ES-I3 (cell line): ENCODE measurements at regions not wholly inside any gene's neighbourhood (a gene's known extent, or its start where the extent isn't known, plus 50 kb on each side); places are given as distances from the start of the nearest gene placed in this dataset.

Source experiments
- H3K36me3 ChIP-seq: 2 replicates; pipeline ENCODE4 v1.6.1; 2013; ENCODE audit warnings: mild to moderate bottlenecking, low read length, control low read depth, moderate library complexity; ENCODE audit not compliant: insufficient read depth
- H3K4me1 ChIP-seq: 2 replicates; pipeline ENCODE4 v1.6.1; 2013; ENCODE audit warnings: mild to moderate bottlenecking, control low read depth, low read length; ENCODE audit not compliant: insufficient read depth
- H3K9ac ChIP-seq: 2 replicates; pipeline ENCODE4 v1.6.1; 2013; ENCODE audit warnings: low read depth, mild to moderate bottlenecking, low read length, moderate library complexity
- H3K9me3 ChIP-seq: 2 replicates; pipeline ENCODE4 v1.6.1; 2013; ENCODE audit warnings: mild to moderate bottlenecking, low read length, moderate library complexity; ENCODE audit not compliant: control insufficient read depth, insufficient read depth

DNA sequence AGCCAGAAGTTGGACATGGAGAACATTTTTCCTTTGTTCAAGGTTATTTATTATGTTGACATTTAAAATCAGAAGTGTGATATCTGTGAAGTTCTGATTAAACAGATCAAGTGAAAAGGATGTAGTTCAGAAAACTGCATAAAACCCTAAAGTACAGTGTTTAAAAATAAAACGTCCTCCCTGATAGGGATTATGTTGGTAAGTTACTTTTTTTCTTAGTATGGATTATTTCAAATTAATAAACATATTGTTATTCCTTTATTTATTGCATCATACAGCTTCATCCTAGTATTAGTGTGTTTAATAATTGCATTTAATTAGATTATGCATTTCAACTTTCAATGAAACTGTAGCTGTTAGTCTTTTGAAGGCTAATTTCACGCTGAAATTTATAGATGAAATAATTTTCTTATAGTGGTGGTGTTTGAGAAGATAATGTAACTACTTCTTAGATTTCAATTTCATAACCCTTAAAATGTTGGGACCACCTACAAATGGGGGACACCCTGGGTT, 157.9 kb upstream of the DMRT1 start:
- H3K9me3 ChIP-seq = no peaks in the 10 kb centered on the region
- no peak overlapping the region for H3K9ac ChIP-seq
- H3K36me3 ChIP-seq = peaks cover 4% of the 10 kb centered on the region; the same call in 1 of the 2 replicates
- peaks cover 21% of the 10 kb centered on the region for H3K4me1 ChIP-seq

DNA sequence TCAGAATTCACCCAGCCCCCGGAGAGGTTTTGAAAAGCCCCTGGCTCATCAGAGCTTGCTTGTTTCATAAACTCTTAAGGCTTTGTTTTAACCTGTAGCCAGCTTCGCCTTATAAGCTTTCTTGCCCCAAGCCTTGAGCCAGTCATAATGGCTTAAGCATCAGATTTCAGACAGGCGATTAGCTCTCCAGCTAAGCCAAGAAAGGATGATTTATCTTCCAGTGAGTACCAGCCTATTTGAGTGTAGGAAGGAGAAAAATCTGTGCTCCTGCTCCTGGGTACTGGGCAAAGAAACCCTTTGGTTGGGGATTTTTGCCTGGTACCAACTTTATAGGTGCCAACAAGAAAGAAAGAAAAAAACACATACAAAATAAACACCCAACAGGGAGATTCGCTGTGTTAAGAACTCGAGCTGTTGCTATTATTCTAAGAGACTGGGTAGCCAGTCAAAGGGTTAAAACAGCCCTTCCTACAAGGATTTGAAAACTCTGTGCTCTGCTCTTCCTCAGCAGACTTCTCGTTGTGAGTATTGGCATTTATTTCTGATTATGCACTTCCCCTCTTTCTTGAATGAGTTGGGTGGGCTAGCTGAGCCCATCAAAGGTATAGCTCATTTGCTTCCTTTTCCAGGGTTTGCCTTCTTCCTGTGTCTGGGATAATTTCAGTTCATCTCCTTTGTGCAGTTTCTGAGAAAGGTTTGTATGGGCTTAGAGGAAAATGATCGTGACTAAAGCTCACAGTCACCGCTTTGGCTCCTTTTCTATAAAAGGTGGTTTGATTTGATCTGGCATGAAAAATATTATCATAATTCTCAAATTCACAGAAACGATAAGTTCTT, 157.2 kb upstream of the DMRT1 start:
- Histone ChIP-seq H3K36me3 (peaks cover 4% of the 10 kb centered on the region; the same call in 1 of the 2 replicates), H3K9ac (0 out of 2 replicates have a peak overlapping the region, but pooled peaks have one; percentile 6), H3K4me1 (peaks cover 21% of the 10 kb centered on the region), H3K9me3 (no peaks in the 10 kb centered on the region)

DNA sequence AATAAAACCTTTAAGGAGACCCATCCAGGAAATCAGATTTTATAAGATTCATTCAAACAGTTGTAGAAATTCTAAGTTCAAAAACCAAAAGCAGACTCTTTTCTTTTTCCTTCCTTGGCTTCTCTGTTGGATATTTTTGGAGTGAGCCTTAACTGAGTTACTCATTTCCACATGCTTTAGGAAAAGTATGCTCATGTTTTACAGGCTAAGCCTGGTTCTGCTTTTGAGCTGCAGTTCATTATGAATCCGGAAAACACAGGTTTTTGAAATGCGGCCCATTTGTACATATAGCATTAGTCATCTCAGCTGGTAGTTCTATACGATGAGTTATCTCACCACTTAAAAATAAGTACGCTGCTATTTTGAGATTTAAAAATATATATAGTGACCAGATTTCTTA, 156.6 kb upstream of the DMRT1 start:
- Histone ChIP-seq H3K9ac (no peak overlapping the region), H3K36me3 (peaks cover 4% of the 10 kb centered on the region), H3K9me3 (no peaks in the 10 kb centered on the region), H3K4me1 (peaks cover 21% of the 10 kb centered on the region)

DNA sequence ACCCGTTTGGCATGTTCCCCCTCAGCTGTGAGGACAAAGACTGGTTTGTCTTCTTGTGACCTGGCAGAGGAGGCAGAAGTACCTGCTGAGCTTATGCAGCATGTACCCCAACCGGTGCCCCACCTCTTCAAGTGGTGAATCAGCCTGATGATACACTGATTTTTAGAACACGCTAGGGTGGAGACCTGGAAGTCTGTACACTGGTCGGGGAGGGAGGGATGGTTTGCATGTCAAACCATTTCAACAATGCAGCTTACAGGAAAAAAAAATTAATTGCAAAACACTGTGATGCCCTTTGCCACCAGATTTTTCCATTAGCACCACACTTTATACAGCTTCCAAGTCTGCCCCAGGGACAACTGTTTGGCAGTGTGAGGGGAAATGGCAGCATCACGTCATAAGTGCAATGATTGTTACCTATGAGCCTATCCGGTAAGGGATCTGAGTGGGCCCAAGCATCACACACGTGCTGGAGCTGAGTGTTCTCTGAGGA, 155.1 kb upstream of the DMRT1 start:
- Histone ChIP-seq H3K9ac (no peak overlapping the region), H3K9me3 (no peaks in the 10 kb centered on the region), H3K4me1 (peaks cover 21% of the 10 kb centered on the region), H3K36me3 (peaks cover 4% of the 10 kb centered on the region)

DNA sequence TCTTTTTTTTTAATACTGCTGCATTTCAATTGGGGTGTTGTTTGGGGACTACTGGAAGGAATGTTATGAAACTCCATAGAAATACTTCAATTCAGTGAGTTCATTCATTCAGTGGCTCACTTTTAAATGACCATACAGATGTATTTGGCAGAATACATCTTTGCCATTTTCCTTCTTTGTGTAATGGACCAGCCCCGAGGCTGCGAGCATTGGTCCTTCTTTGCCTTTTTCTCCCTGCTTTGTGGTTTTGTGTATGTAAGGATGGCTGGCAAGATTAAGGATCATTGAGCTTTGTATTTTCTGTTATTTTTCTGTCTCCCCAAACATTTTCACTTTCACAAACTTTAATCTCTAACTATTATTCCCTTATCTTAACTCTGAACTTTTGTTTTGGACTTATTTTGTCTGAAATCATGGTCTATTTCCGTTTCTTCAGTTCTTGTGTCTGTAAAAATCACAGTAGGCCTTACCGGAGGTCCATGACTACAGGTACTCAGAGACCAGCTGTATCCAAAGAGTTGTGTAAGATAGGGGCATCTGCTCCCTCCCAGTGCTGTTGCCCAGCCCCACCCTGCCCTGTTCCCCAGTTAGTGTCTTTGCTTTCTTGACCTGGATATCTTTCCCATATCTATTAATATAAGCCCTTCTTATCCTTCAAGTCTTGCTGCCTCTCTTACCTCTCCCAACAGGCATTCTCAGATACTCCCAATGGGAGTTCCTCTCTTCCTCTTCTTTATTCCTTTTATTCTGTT, 154.3 kb upstream of the DMRT1 start:
- Histone ChIP-seq H3K4me1 (peaks cover 21% of the 10 kb centered on the region), H3K9ac (no peak overlapping the region), H3K9me3 (no peaks in the 10 kb centered on the region), H3K36me3 (peaks cover 4% of the 10 kb centered on the region)

GRCh38 chr9:687994-688393, 153.5 kb upstream of the DMRT1 start:
- Histone ChIP-seq H3K9ac (no peak overlapping the region), H3K4me1 (peaks cover 19% of the 10 kb centered on the region), H3K36me3 (peaks cover 4% of the 10 kb centered on the region), H3K9me3 (no peaks in the 10 kb centered on the region)

- no peaks in the 10 kb centered on the region for H3K9me3 ChIP-seq
- peaks cover 4% of the 10 kb centered on the region for H3K36me3 ChIP-seq
- H3K4me1 ChIP-seq = peaks cover 8% of the 10 kb centered on the region
- H3K9ac ChIP-seq = no peak overlapping the region
Observed at GRCh38 chr9:690517-691111, 150.9 kb upstream of the DMRT1 start.

DNA sequence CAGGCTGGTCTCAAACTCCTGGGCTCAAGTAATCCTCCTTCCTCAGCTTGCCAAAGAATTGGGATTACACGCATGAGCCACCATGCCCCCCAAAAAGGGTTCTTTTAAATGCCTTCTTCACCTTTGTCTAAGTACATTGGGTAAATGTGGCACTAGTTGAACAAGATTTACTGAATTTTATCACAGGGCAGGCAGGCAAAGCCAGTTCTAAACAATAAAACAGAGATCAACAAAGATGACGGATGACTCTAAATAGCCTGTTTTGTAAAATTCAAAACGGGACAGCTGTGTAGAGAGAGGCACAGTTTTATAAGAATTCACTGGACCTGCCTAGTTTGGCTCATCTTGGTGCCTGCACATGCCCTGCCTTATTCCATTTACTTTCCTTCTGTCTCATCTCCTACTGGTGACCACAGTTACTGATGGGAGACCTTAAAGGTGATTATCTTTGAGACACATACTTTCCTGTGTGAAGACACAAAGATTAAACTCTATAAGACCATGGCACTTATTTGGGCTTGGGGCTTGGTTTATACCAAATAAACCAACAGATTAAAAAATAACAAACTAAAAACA, 149.6 kb upstream of the DMRT1 start:
- Histone ChIP-seq H3K9me3 (no peaks in the 10 kb centered on the region), H3K4me1 (peaks cover 13% of the 10 kb centered on the region), H3K9ac (no peak overlapping the region)

DNA sequence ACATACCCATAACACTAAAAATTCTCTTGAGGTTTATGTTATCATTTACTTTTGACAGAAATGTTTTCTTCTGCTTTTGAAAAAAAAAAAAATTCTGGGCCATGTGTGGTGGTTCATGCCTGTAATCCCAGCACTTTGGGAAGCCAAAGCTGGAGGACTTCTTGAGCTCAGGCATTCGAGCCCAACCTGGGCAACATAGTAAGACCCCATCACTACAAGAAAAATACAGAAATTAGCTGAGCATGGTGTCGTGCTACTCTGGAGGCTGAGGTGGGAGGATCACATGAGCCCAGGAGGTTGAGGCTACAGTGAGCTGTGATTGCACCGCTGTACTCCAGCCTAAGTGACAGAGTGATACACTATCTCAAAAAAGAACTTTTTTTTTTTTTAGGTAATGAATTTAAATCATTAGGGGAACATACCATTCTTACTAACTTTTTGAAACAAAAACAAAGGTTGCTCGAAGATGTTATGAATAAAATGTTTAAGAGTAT, 148.8 kb upstream of the DMRT1 start:
- no peak overlapping the region for H3K9ac ChIP-seq
- no peaks in the 10 kb centered on the region; the same call in 1 of the 2 replicates for H3K36me3 ChIP-seq
- no peaks in the 10 kb centered on the region for H3K9me3 ChIP-seq
- H3K4me1 ChIP-seq = peaks cover 13% of the 10 kb centered on the region

More for the DNA sequence above, 149.6 kb upstream of the DMRT1 start:
- H3K36me3 ChIP-seq = no peaks in the 10 kb centered on the region; the same call in 1 of the 2 replicates

- peaks cover 13% of the 10 kb centered on the region for H3K4me1 ChIP-seq
- no peaks in the 10 kb centered on the region for H3K9me3 ChIP-seq
- no peaks in the 10 kb centered on the region; the same call in 1 of the 2 replicates for H3K36me3 ChIP-seq
- no peak overlapping the region for H3K9ac ChIP-seq
Observed at GRCh38 chr9:693201-694091, 148.1 kb upstream of the DMRT1 start.

GRCh38 chr9:694092-694402, 147.4 kb upstream of the DMRT1 start:
- Histone ChIP-seq H3K9ac (no peak overlapping the region), H3K9me3 (no peaks in the 10 kb centered on the region), H3K36me3 (no peaks in the 10 kb centered on the region; the same call in 1 of the 2 replicates), H3K4me1 (peaks cover 13% of the 10 kb centered on the region)

- Histone ChIP-seq H3K36me3 (no peaks in the 10 kb centered on the region; the same call in 1 of the 2 replicates), H3K9me3 (no peaks in the 10 kb centered on the region), H3K4me1 (peaks cover 13% of the 10 kb centered on the region), H3K9ac (no peak overlapping the region)
Observed at GRCh38 chr9:694403-695154, 146.9 kb upstream of the DMRT1 start.

- H3K9ac ChIP-seq = no peak overlapping the region
- no peaks in the 10 kb centered on the region for H3K9me3 ChIP-seq
- no peaks in the 10 kb centered on the region for H3K36me3 ChIP-seq
- H3K4me1 ChIP-seq = peaks cover 13% of the 10 kb centered on the region
Observed at GRCh38 chr9:695252-695651, 146.2 kb upstream of the DMRT1 start.
